GM12892 (cell line): ENCODE measurements at regions not wholly inside any gene's neighbourhood (a gene's known extent, or its start where the extent isn't known, plus 50 kb on each side); places are given as distances from the start of the nearest gene placed in this dataset.

ENCODE experiments used
- POLR2A ChIP-seq: IDR thresholded peaks from 2 replicates; pipeline ENCODE4 v1.6.1; 2011; ENCODE audit warnings: low read depth, low read length, control low read depth
- TAF1 ChIP-seq: IDR thresholded peaks from 2 replicates; pipeline ENCODE4 v1.6.1; 2011; ENCODE audit warnings: low read depth, mild to moderate bottlenecking, control low read depth, low read length, borderline replicate concordance

DNA sequence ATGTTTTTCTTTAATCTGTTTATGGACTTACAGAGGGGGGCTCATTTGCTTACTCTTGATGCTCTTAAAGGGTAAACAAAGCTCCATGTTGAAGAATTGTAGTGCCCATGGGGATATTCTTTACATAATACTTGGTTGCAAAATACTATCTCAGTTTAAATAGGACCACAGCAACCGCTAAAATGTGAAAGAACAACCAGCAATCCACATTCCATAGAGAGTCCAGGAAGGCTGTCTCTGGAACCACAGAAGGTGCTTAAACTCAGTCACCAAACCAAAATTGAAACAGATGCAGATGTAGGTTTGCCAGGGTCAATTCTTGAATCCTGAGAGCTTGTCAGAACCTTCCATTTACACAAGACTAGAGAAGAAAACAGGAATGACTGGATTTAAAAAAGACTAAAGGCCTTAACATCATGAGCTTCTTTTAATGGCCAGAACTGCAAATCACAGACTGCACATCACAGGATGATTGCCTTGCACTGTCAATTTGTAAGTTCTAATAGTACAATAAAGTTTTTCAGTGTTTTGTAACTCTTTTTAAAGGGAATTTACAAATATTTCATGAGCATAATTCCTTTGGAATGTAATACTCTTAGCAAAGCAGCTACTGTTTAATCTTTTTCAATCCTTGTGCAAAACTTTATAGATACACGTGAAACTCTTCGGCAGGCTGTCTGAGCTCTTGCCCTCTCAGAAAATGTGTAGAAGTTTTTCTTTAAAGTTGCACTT lies 661.6 kb downstream of the SI start:
- TF ChIP-seq POLR2A (no peak), TAF1 (no peak)
